GM19043 (cell line): ENCODE measurements at regions not wholly inside any gene's neighbourhood (a gene's known extent, or its start where the extent isn't known, plus 50 kb on each side); places are given as distances from the start of the nearest gene placed in this dataset.
"Not testable (repeated sequence)": the region's sequence is repeated elsewhere in the genome, so short reads cannot be mapped to it uniquely, and the experiment has no call there.

Experiments
- ATAC-seq: cut with Tn5 transposase; IDR thresholded peaks from one replicate; pipeline ENCODE4 v1.9.1; 2021; ENCODE audit warnings: low read depth; ENCODE audit not compliant: unreplicated experiment

DNA sequence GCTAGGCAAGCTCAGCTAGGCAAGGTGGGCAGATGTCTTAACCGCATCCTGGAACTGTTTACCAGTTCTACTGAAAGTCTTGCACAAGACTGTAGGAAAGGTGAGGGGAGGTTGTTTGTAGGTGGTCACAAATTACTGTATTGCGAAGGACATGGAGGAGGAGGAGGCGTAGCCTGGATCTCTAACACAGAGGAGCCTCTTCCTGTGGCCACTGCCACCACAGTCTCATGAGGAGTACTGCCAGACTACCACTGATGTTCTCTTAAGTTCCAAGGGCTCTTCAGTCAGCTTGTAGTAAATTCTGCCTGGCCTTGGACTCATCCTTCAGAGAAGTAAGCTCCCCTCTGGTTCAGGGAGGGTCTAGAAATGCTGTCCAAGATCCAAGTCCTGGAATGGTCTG is 258.6 kb downstream of the FAT4 start:
- no peak for ATAC-seq

- no peak for ATAC-seq
These were observed 259.0 kb downstream of the FAT4 start for GRCh38 chr4:125573786-125574185.

GRCh38 chr4:125582302-125582701 is 267.5 kb downstream of the FAT4 start:
- no peak for ATAC-seq

- no peak for ATAC-seq
These were observed 275.4 kb downstream of the FAT4 start for GRCh38 chr4:125590158-125590557.

DNA sequence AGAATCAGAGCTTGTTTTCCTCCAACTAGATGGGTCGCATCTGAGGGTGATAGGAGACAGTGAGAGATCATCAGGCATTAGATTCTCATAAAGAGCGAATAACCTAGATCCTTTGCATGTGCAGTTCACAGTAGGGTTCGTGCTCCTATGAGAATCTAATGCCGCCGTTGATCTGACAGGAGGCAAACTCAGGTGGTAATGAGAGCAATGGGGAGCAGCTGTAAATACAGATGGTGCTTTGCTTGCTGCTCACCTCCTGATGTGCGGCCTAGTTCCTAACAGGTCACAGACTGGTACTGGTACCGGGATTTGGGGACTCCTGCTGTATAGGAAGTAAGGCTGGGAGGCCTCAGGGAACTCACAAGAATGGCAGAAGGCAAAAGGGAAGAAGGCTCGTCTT is 276.5 kb downstream of the FAT4 start:
- no peak for ATAC-seq

GRCh38 chr4:125594056-125594602 is 279.4 kb downstream of the FAT4 start:
- ATAC-seq: no peak

- ATAC-seq: not testable (repeated sequence)
These were observed 291.2 kb downstream of the FAT4 start for GRCh38 chr4:125605926-125606325.

DNA sequence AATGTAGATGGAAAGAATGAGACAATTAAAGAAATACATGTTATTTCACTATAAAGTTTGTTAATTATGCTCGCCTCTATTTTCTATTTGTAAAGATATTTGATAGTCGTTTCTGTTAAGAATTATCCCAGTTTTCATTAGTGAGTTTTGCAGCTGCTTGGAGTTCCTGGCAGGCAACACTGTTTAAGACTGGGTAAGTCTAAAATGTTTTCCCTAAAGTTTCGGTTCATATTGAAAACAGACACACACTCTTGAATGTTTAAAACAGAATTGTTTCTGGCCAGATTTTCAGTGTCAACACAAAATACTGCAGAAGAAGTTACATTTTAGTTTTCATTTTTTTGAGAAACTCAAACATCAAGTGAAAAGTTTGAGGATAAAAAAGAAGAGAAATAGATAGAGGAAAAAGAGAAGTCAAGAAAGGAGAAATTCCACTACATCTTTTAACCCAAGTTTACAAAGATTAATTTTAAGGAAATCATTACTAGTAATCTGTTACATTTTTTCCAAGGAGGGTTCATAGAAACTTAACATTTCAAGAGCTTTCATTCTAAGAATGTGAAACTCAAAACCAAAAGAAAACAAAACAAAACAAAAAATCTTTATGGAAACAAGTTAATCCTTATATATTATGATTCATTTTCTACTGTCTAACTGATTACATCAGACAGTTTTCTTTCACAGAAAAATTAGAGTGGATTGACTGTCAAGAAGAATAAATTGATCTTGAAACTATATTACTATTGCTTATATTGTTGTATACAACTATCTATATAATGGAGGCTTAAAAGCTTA is 305.5 kb downstream of the FAT4 start:
- ATAC-seq: no peak

DNA sequence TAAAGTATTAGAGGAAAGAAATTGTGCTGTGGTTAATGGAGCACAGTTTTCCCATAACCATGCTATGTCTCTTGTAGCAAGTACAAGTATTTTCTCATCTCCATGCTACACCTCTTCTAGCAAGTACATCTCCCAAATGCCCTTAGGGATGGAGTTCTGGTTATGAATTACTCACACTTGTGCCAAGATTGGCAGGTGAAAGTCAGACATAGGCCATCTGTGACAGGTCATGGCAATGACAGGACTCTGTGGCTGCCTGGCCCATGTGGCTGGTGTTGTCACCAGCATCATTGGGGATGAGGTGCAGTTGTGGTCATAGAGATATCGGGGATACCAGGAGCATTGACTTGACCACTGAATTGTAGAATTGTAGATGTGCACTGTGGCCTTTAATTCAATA is 310.2 kb downstream of the FAT4 start:
- no peak for ATAC-seq

- ATAC-seq: no peak
These were observed 312.2 kb downstream of the FAT4 start for GRCh38 chr4:125626946-125627345.

DNA sequence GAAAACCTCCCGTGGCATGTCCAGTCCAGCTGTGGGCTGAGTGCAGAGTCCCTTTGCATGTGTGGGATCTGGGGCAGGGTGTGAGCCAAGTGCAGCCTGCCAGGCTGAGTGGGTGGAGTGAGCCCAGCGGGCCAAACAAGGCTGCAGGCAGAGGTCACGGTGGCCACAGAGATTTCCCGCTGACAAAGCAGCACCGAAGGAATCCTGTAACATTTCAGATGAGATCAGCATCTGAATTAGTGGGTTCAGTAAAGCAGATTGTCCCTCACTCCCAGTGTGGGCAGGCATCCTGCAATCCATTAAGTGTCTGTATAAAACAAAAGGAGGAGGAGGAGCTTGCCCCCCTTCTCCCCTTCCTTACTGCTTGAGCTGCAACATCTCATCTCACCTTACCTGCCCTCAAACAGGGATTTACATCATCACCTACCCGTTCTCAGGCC is 324.4 kb downstream of the FAT4 start:
- ATAC-seq: no peak

GRCh38 chr4:125641611-125642010 is 326.9 kb downstream of the FAT4 start:
- ATAC-seq: no peak

DNA sequence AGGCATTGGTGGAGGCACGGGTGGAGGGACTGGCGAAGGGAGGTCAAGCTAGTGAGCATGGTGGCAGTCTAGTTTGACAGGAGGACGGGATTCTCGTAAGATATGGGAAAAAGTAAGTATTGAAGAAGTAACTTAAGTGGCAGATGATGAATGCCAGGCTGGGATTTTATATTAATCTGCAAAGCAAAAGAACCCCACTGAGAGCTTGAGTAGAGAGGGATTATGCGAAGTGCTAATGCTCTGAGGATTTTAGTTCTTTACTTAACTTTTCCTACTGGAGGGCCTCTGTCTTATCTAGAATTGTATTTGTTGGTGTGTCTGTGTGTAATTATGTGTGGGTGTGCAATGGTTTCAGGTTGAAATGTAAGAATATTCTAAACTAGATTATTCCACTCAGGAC is 327.9 kb downstream of the FAT4 start:
- ATAC-seq: no peak

GRCh38 chr4:125649452-125649851 is 334.7 kb downstream of the FAT4 start:
- no peak for ATAC-seq

GRCh38 chr4:125650557-125650956 is 335.8 kb downstream of the FAT4 start:
- ATAC-seq: no peak

DNA sequence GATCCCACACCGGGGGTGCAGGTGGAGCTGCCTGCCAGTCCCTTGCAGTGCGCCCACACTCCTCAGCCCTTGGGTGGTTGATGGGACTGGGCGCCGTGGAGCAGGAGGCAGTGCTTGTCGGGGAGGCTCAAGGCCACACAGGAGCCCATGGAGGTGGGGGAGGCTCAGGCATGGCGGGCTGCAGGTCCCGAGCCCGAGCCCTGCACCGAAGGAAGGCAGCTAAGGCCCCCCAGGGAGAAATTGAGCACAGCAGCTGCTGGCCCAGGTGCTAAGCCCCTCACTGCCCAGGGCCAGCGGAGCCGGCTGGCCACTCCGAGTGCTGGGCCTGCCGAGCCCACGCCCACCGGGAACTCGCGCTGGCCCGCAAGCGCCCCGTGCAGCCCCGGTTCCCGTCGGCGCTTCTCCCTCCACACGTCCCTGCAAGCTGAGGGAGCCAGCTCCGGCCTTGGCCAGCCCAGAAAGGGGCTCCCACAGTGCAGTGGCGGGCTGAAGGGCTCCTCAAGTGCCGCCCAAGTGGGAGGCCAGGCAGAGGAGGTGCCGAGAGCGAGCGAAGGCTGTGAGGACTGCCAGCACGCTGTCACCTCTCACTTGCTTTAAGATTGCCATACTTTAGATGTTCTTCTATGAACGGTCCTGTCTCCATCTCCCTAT is 337.1 kb downstream of the FAT4 start:
- not testable (repeated sequence) for ATAC-seq

DNA sequence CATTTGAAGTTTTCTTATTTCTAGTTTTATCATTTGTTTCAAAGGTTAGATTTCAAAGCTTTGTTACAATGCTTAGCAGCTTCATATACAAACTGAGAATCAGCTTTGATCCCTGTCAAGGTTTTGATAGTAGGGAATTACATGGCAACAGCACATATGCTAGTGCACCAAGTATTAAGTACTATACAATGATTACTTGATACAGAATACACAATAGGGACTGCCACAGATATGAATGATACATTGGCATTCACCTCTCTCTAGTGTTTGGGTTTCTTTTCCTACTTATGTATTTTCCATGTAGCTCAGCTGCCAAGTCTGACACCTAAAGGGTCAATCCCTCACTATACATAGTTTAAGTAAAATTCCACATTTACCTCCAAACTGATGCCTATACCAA is 344.0 kb downstream of the FAT4 start:
- ATAC-seq: no peak

DNA sequence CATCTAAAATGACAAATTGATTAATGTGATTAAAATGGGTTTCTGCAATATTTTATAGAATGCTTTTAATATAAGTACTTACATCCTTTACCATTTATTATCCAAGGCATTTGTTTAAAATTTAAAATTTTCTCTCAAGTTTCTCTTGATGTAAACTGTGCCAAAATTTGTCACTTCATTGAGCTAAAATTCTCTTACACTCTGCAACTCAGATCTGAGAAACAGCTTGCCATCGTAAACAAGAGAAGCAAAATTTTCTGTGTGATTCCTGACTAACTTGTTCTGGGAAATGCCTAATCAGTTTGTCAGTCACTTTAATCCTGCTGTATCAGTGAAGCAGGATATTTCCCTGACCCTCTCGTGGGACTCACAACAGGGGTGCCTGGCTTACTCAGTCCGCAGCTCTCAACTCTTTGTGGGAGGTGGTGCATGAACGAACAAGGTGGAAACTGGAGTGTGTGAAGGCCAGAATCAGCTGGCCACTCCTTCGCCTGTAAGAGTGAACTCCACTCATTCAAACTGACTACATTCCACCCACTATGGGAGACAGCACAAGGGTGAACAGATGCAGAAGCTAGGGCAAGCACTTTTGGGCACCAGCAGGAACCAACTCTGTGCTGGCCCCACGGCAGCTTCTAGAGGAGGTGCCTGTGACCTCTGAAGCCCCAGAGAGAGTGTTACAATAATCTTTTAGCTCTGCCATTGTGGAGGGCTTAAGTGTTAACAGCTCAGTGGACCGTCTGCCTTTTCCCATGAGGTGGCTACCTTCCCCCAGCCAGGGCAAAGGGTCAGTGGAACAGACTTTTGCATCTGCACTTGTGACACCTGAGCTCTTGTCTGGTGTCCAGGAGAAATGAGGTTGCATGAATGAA is 349.4 kb downstream of the FAT4 start:
- ATAC-seq: no peak

DNA sequence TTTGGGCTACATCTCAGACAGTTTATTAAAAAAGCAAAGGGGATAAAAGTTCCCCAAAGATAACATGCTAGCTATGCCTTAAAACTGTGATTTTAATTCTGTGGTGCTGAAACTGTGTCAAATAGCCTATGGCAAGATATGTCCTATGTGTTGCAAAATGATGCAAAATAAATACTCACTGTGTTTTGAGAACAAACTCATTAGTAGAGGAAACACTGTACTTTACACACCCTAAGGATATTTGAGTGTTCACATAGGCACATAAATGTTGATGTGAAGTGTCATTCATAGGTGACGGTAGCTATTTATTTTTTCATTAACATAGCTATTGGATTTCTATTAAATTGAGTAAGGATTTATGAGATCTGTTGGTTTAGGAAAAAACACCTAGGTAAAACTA is 351.9 kb downstream of the FAT4 start:
- ATAC-seq: no peak

DNA sequence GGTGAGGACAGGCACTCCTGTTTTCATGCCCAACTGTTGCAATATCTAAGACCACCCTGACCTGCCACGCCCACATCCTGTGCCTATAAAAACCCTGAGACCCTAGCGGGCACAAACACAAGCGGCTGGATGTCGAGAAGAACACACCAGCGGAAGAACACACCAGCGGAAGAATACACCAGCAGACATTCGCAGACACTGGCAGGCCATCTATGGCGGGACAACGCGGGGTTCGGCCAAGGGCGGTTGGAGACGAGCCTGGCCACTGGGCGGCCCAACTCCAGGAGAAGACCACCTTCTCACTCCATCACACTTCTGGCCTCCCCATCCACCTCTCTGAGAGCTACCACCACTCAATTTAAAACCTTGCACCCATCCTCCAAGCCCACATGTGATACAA is 361.4 kb downstream of the FAT4 start:
- ATAC-seq: no peak

DNA sequence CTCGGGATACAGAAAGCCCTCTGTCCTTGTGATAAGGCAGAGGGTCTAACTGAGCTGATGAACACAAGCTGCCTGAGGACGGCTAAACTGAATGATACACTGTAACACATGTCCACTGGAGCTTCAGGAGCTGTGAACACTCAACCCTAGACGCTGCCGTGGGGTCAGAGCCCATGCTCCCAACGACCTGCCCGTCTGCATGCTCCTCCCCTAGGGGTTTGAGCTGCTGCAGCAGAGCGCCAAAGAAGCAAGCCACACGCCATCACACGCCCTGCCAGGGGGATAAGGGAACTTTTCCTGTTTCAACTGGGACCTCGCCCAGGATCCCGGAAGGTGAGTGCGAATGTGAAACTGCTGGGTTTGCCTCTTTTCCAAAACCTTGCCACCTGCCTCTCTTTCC is 361.8 kb downstream of the FAT4 start:
- ATAC-seq: no peak
